Mesothelial cell of epicardium (in vitro differentiated cells): ENCODE measurements at regions not wholly inside any gene's neighbourhood (a gene's known extent, or its start where the extent isn't known, plus 50 kb on each side); places are given as distances from the start of the nearest gene placed in this dataset.
A peak's percentile ranks its signal among the peaks of the same experiment; 100 is the strongest.

ENCODE experiments used
- DNase-seq, 2 experiments: peaks; one replicate each; pipeline ENCODE4 v3.0.0; 2021; ENCODE audit warnings: low spot score in 2 of 2; ENCODE audit not compliant: unreplicated experiment in 2 of 2
- H3K27ac Mint-ChIP-seq: 2 replicates; pipeline ENCODE4 v1.8.0; 2021; ENCODE audit warnings: mixed read lengths
- H3K27me3 Mint-ChIP-seq: 2 replicates; pipeline ENCODE4 v1.8.0; 2021; ENCODE audit warnings: low read depth, mixed read lengths
- H3K36me3 Mint-ChIP-seq: 2 replicates; pipeline ENCODE4 v1.8.0; 2021; ENCODE audit warnings: mixed read lengths
- H3K4me1 Mint-ChIP-seq: 2 replicates; pipeline ENCODE4 v1.8.0; 2021; ENCODE audit warnings: mixed read lengths
- H3K4me3 Mint-ChIP-seq: 2 replicates; pipeline ENCODE4 v1.8.0; 2021; ENCODE audit warnings: mild to moderate bottlenecking, moderate library complexity, mixed read lengths
- H3K9me3 Mint-ChIP-seq: 2 replicates; pipeline ENCODE4 v1.8.0; 2021; ENCODE audit warnings: mixed read lengths
- CTCF ChIP-seq: fragments of 200-600 bp; sonication (generic); IDR thresholded peaks from one replicate; pipeline ENCODE4 v1.5.0; 2021; ENCODE audit warnings: antibody characterized with exemption; ENCODE audit not compliant: unreplicated experiment

GRCh38 chr7:41203542-41203941 lies 499.3 kb downstream of the INHBA start:
- H3K4me1 Mint-ChIP-seq = peaks cover 3% of the 10 kb centered on the region
- no peaks in the 10 kb centered on the region for H3K36me3 Mint-ChIP-seq
- H3K4me3 Mint-ChIP-seq = no peak overlapping the region
- H3K9me3 Mint-ChIP-seq = peaks cover 7% of the 10 kb centered on the region
- no peaks in the 10 kb centered on the region for H3K27me3 Mint-ChIP-seq
- no peak overlapping the region for H3K27ac Mint-ChIP-seq
- TF ChIP-seq CTCF = no peak
- no peak for DNase-seq

GRCh38 chr7:41201021-41201420 lies 501.9 kb downstream of the INHBA start:
- Mint-ChIP-seq H3K4me1 (peaks cover 6% of the 10 kb centered on the region), H3K36me3 (no peaks in the 10 kb centered on the region)

GRCh38 chr7:41199136-41199535 lies 503.8 kb downstream of the INHBA start:
- Mint-ChIP-seq H3K27me3 (no peaks in the 10 kb centered on the region), H3K9me3 (no peaks in the 10 kb centered on the region), H3K4me1 (peaks cover 7% of the 10 kb centered on the region), H3K27ac (no peak overlapping the region), H3K36me3 (no peaks in the 10 kb centered on the region), H3K4me3 (no peak overlapping the region)
- TF ChIP-seq CTCF = no peak
- no peak for DNase-seq

More at GRCh38 chr7:41201021-41201420, 501.9 kb downstream of the INHBA start:
- Mint-ChIP-seq H3K9me3 (no peaks in the 10 kb centered on the region), H3K27ac (no peak overlapping the region), H3K27me3 (no peaks in the 10 kb centered on the region), H3K4me3 (no peak overlapping the region)
- TF ChIP-seq CTCF = no peak
- DNase-seq = no peak

- TF ChIP-seq CTCF = no peak
- no peaks in the 10 kb centered on the region for H3K27me3 Mint-ChIP-seq
- H3K9me3 Mint-ChIP-seq = no peaks in the 10 kb centered on the region
- no peak for DNase-seq
- no peak overlapping the region for H3K27ac Mint-ChIP-seq
- peaks cover 13% of the 10 kb centered on the region for H3K4me1 Mint-ChIP-seq
- H3K4me3 Mint-ChIP-seq = no peak overlapping the region
- H3K36me3 Mint-ChIP-seq = no peaks in the 10 kb centered on the region
Observed at GRCh38 chr7:41198502-41198901, 504.4 kb downstream of the INHBA start.

GRCh38 chr7:41197769-41198168 lies 505.1 kb downstream of the INHBA start:
- Mint-ChIP-seq H3K4me1 (peaks cover 14% of the 10 kb centered on the region), H3K4me3 (no peak overlapping the region), H3K9me3 (no peaks in the 10 kb centered on the region), H3K36me3 (no peaks in the 10 kb centered on the region), H3K27me3 (no peaks in the 10 kb centered on the region), H3K27ac (no peak overlapping the region)
- no peak for TF ChIP-seq CTCF
- no peak for DNase-seq

GRCh38 chr7:41193738-41194282 lies 509.1 kb downstream of the INHBA start:
- Mint-ChIP-seq H3K36me3 (no peaks in the 10 kb centered on the region), H3K27ac (peak overlapping the region; percentile 8), H3K27me3 (no peaks in the 10 kb centered on the region), H3K4me3 (no peak overlapping the region), H3K4me1 (peaks cover 43% of the 10 kb centered on the region), H3K9me3 (no peaks in the 10 kb centered on the region)
- DNase-seq = no peak
- TF ChIP-seq CTCF = no peak
